ENCODE measurements at regions not wholly inside any gene's neighbourhood (a gene's known extent, or its start where the extent isn't known, plus 50 kb on each side); places are given as distances from the start of the nearest gene placed in this dataset.

DNA sequence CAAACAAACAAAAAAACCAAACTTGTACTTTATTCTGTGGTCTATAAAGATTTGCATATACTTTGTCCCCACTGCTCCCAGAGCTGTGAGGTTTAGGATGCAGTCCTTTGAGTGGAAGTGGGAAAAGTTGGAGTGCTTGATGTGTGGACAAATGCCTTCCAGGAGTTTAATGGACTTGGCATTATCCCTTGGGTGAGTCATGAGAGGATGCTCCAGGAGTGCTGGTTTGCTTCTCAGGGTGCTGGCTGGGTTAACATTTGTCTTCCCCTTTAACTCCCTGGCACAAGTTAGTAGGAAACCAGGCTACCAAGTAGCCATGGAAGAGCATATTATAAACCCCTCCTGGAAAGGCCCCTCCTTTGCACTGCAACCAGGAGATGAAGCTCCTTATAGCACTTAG is 417.4 kb upstream of the RIOK2 start:
- DNase-seq (ENCODE audit: low read depth): peak; percentile 16

DNA sequence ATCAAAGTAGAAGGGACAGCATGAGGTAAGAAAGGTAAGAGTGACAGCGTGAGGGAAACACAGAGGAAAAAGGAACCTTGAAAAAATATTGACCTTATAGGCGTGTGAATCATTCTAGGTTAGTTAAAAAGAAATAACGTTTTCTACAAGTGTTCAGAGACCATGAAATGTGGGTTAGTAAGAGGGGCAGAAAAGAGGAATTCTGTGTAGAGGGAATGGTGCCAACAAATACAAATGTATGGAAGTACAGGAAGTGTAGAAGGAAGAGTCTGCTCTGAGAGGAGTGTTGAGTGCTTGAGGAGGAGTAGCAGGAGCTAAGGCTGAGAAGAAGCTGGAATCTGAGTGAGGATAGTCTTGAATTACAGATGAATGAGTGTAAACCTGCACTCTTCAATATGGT is 418.6 kb upstream of the RIOK2 start:
- no peak for DNase-seq (ENCODE audit: low read depth)

DNA sequence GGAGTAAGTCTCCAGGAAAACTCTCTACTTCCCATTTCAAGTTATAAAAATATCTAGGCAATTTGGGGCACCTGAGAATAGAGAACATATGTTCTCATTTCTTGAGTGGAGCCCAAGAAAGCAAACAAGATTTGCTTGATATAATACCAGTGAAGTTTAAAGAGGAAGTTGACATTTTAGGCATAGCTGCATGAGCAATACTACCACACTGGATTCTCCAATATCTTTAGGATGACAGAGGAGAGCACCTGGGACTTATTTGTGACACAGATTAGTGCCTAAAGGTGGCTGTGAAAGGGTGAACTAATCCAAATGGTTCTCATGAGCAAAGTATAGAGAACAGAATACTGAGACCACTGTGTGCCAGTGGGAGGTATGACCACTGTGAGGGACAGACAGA is 423.5 kb upstream of the RIOK2 start:
- DNase-seq (ENCODE audit: low read depth): no peak

GRCh38 chr5:97608501-97608900 is 425.5 kb upstream of the RIOK2 start:
- DNase-seq (ENCODE audit: low read depth): no peak

DNA sequence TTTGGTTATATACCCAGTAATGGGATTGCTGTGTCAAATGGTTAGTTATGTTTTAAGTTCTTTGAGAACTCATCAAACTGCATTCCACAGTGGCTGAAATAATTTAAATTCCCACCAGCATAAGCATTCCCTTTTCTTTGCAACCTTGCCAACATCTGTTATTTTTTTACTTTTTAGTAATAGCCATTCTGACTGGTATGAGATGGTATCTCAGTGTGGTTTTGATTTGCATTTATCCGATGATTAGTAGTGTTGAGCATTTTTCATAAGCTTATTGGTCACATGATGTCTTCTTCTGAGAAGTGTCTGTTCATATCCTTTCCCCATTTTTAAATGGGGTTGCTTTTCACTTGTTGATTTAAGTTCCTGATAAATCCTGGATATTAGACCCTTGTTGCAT is 435.7 kb upstream of the RIOK2 start:
- DNase-seq (ENCODE audit: low read depth): peak; percentile 32

- DNase-seq (ENCODE audit: low read depth): no peak
Observed at GRCh38 chr5:97623441-97623840, 440.4 kb upstream of the RIOK2 start.

GRCh38 chr5:97624886-97625285 is 441.8 kb upstream of the RIOK2 start:
- no peak for DNase-seq (ENCODE audit: low read depth)

DNA sequence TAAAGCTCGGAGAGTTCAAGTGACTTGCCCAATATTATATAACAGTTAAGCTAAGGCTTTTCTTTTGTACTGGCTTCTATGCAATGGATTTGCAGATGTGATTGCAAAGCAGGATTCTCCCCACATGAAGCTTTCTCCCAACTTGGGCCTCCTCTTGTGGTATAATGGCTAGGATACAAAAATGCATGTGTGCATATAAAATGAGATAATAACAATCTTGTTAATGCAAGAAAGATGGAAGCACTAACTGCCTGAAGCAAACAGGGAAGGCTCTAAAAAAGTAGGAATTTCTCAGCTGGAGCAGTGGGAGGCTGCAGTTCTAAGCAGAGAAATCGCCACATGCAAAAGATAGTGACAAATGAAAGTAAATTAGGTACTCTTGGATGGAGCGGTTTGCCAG is 444.2 kb upstream of the RIOK2 start:
- DNase-seq (ENCODE audit: low read depth): no peak

DNA sequence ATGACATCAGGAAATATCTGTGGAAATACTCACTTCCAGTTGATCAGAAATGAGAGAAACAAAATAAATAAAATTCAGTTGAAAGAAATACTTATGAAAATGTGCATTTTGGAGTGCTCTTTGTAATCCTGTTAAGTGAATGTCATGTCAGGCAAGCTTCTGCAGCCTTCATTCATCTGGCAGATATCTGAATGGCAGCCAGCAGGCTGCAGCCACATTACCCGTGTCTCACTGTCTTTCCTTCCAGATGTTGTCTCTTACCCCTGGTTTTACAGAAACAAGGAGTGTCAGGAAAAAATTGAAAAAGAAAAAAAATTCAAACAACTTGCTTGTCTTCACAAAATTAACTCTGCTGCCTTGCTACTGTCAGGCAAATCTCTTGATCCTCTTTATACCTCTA is 445.0 kb upstream of the RIOK2 start:
- no peak for DNase-seq (ENCODE audit: low read depth)

DNA sequence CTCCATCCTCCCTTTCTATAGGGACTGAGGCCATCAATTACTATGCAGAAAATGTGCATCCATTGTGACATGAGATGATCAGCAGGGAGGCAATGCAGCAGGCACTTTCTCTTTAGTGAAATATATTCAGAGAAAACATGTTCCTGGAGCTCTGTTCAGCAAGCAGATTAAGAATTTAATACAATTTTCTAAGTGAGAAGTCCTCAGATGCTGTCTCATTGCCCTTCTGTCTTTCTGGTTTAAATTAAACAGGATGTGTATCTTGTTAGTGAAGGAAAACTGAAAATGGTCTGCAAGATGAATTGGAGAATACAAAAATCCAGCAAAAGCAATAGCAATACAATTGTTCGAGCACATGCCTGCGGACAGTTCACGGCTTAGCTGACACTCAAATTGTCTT is 445.8 kb upstream of the RIOK2 start:
- no peak for DNase-seq (ENCODE audit: low read depth)

DNA sequence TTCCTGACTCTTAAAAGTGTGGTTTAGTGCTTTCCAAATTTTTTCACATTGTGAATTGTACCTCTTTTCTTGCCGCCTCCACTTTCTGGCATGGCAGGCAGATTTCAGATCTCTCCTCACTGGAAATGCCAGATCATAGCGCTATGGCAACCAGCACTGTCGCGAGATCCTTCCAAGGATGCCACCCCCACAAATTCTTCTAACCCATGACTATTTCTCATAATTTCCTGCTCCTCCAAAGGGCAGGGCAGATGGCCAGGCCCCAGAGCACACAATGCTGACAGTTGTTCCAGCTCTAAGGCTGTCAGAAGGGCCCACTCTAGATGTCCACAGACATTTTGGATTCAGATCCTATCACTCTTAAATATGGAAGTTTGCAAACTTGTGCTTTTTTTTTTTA is 446.2 kb upstream of the RIOK2 start:
- peak; percentile 73 for DNase-seq (ENCODE audit: low read depth)

GRCh38 chr5:97635553-97635952 is 452.5 kb upstream of the RIOK2 start:
- no peak for DNase-seq (ENCODE audit: low read depth)

DNA sequence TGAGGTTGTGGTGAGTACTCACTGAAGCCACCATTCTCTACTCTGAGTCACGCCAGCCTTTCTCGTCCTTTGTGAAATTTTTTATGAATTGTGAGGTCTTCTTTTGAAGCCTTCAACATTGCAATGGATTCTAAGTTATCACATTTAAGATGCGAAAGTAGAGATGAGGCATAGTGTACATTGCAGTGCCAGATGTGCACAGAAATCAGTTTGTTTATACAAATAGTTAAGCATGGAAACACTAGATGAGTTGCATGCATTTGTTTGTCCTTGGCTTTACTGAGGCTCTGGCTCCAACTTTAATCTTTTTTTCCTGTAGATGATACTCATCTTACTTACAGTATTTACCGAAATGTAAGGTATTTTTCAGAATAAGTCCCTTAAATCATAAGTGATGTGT is 453.7 kb upstream of the RIOK2 start:
- no peak for DNase-seq (ENCODE audit: low read depth)

GRCh38 chr5:97641081-97641480 is 458.0 kb upstream of the RIOK2 start:
- DNase-seq (ENCODE audit: low read depth): no peak

- DNase-seq (ENCODE audit: low read depth): no peak
Observed at GRCh38 chr5:97644206-97644605, 461.2 kb upstream of the RIOK2 start.

DNA sequence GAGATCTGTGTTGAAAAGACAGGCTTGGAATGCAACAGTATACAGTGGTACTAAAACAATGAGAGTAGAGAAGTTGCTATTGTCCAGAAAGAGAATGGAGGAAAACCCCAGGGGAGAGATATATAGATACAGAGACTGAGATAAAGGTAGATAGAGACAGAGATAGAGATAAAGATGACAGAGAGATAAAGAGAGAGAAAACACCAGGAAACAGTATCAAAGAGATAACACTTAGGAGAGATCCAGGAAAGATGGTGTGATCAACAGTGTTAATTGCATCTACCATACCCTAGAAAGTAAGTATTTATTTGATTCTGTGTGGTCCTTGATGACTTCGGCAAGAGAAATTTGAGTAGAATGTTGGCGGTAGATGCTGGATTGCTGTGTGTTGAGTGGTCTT is 461.8 kb upstream of the RIOK2 start:
- no peak for DNase-seq (ENCODE audit: low read depth)

DNA sequence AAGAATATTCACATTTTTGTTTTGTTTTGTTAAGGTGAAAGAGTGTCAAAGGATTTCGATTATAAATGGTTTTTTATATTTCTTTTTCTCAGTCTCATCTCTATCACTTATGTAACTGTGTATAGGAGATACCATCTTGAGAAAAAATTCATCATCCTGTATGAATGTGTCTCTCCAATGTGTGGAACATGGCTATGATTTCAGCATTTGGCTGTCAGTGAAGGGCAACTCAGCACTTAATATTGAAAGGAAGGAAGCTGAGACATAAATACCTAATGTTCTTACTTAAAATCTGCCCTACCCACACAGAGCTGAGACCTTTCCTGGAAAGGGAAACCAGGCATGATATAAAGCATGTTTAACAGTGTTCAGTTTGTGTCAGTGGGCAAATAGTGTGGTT is 474.2 kb upstream of the RIOK2 start:
- peak; percentile 21 for DNase-seq (ENCODE audit: low read depth)

- peak; percentile 27 for DNase-seq (ENCODE audit: low read depth)
Observed at GRCh38 chr5:97658116-97658900, 475.3 kb upstream of the RIOK2 start.

- no peak for DNase-seq (ENCODE audit: low read depth)
Observed at GRCh38 chr5:97666783-97667182, 483.7 kb upstream of the RIOK2 start.

- DNase-seq (ENCODE audit: low read depth): peak; percentile 39
Observed at GRCh38 chr5:97670447-97670846, 487.4 kb upstream of the RIOK2 start.

DNA sequence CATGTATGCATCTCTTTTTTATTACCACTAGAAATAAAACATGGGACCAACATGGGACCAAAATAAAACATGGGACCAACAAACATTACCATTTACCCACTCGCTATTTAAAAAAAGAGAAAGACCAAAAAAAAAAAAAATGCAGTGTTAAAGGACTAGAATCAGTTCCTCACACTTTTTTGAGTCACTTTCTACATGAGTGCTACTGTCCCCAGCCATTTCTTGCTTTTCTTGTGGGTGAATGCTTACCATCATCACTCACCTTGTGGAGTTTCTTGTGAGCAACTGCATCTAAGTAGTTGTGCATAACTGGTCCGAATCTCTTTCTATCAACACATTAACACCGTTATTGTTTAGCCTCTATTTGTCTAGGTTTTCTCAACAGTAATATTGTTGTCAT is 493.6 kb upstream of the RIOK2 start:
- no peak for DNase-seq (ENCODE audit: low read depth)

GRCh38 chr5:97694091-97694490 is 511.0 kb upstream of the RIOK2 start:
- DNase-seq (ENCODE audit: low read depth): no peak

DNA sequence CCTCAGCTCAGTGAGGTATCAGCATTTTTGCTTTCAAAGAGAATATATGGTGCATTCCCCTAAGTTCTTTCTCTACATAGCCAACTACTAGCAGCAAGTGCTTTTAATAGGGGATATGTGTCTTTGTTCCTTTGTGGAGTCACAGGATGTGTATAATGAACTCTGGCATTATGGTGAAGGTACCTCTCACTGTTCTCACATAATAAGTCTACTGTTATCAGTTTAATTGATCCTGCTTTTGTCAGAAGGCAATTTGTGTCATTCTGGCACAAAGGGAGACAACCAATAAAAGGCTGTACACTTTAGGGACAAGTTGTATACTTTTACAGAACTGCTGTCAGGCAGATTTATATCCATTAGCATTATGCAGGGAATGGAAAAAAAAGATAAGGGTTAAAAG is 531.4 kb upstream of the RIOK2 start:
- DNase-seq (ENCODE audit: low read depth): no peak

DNA sequence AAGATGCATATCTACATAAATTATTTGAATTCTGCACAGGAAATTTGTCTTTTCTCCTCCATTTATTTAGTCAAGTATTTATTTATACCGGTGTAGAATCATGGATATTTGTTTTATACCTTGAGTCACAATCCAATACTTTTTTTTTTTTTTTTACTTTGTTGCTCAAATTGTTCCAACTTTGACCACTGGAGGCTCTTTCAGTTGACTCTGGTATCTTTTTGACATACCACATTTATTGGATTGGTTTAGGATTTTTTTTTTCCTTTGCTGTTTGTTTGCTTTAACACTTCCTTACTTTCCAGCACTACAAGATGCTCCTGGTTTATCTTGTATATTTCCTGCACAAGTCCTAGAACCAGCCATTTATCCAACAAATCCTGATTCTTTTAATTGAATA is 543.1 kb upstream of the RIOK2 start:
- peak; percentile 46 for DNase-seq (ENCODE audit: low read depth)

- no peak for DNase-seq (ENCODE audit: low read depth)
Observed at GRCh38 chr5:97728920-97729319, 545.9 kb upstream of the RIOK2 start.
